ENCODE measurements at regions not wholly inside any gene's neighbourhood (a gene's known extent, or its start where the extent isn't known, plus 50 kb on each side); places are given as distances from the start of the nearest gene placed in this dataset.

- TF ChIP-seq POLR2A (IDR thresholded peaks at IDR 0.05) (no peak), CTCF (IDR thresholded peaks at IDR 0.05) (no peak)
Measured at GRCh38 chr5:43959144-43959543, 356.2 kb downstream of the NNT start.

Data from right lobe of liver (tissue), 4 donors.